Fibroblast of pulmonary artery (primary cell): ENCODE measurements at regions not wholly inside any gene's neighbourhood (a gene's known extent, or its start where the extent isn't known, plus 50 kb on each side); places are given as distances from the start of the nearest gene placed in this dataset.
"Not testable (repeated sequence)": the region's sequence is repeated elsewhere in the genome, so short reads cannot be mapped to it uniquely, and the experiment has no call there.

Experiments
- DNase-seq: peaks from one replicate; pipeline ENCODE4 v3.0.0-alpha.2; 2010; ENCODE audit warnings: low read depth
- H3K4me3 ChIP-seq: replicated peaks from 2 replicates; pipeline ENCODE4 v1.5.1; 2011; ENCODE audit warnings: low read depth, mild to moderate bottlenecking, control low read depth, low read length, moderate library complexity
- CTCF ChIP-seq: IDR thresholded peaks from 2 replicates; pipeline ENCODE4 v1.5.1; 2011; ENCODE audit warnings: mild to moderate bottlenecking, control low read depth, low read length, inconsistent platforms; ENCODE audit errors: missing control alignments

DNA sequence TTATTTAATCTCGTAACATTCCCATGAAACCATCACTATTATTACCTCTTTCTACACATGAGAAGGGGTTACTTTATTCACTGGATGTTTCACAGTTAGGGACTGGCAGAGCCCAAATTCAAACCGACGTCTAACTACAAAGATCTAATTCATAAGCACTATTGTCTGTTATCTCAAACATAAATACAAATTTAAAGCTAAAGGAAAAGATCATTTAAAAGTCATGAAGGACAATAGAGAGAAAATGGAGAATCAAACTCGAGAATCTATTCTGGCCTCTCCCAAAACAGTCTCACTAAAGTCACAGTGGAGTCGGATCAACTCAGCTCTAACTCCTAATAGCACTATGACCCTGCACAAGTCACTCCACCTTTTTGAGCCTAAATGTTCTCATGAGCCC is 287.7 kb downstream of the ZIC4 start:
- TF ChIP-seq CTCF, result no peak
- DNase-seq, result no peak
- H3K4me3 ChIP-seq, result no peak overlapping the region

DNA sequence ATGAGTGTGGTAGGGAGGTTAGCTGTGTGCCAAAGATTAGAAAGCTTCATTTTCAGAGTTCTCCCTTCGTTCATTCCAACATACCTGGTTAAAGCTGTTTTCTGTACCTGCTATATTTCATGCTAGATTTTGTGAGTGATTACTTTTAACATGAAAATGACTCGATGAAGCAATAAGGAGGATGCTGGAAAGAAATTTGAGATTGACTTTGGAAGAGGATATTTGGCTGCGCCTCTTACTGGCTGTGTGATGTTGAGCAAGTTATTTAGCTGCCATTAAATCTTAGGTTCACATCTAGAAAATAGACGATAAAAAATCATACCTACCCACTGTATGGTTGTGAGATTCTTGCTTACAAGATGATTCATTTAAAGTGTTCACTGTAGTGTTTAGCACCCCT is 288.7 kb downstream of the ZIC4 start:
- DNase-seq, result no peak
- H3K4me3 ChIP-seq, result no peak overlapping the region
- TF ChIP-seq CTCF, result no peak

DNA sequence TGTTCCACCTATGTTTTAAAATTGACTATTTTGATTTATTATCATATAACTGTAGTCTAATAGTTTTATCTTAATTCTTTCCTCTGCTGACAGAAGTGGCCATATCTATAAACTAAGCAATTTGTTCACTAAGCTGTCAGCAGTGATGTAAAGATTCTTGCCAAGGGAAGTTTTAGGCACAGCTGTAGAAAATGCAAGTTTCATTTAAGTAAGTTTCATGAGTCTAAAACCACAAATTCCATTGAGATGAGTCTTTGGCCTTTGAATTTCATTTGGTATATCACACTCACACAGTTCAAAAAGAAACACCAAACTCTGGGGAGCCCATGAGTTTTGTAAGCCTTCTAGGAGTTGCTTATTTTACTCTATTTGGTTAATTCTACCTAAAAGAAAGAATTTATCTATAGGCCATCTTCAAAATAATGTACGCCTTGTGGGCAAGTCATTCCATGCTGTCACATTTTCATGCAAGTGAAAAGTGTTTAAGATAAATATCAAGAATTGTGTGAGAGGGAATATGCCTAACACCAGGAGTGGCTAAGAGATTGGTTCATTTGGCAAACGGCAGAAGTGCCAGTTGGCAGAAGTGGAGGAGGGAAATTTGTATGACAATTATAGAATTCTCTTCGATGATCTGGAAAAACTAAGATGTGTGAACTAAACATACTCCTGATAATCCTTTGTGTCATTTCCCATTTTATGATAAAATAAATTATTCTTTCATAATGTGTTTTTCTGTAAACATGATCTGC is 292.9 kb downstream of the ZIC4 start:
- no peak overlapping the region for H3K4me3 ChIP-seq
- DNase-seq, result peak; percentile 62
- TF ChIP-seq CTCF, result no peak

DNA sequence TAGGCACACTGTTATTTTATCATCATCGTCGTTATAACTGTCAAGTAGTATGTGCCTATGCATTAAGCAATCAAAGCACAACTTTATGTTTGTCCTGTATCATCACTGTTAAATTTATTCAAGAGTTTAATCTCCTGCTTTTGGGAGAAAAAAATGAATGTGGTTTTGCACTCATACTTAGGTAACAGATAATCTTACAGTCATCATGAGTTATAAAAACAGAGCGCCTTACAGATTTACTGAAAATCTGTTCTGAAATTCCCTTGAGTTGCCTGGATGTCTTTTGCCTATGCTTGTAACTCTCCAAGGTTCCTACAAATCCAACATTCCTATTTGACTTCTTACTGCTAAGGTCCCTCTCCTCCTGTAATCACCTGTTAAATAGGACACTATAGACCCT is 307.3 kb downstream of the ZIC4 start:
- no peak for DNase-seq
- TF ChIP-seq CTCF, result no peak
- no peak overlapping the region for H3K4me3 ChIP-seq

DNA sequence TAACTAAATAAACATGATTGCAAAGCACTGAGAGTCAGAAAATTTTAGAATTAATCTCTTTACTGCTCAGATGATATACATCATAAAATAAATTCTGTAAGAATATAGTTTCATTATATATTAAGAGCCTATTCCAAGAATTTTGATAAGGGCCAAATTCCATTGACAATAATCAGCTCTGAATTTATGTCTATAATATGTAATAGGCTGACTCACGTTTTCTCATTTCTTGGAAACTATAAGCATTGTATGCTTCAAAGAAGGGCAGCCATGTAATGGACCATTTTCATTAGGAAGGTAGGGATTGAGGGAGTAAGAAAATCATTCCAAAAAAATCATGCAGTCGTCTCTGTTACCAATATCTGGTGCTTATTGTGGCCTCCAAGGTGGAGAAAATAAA is 315.9 kb downstream of the ZIC4 start:
- H3K4me3 ChIP-seq, result no peak overlapping the region
- TF ChIP-seq CTCF, result no peak
- DNase-seq, result no peak

DNA sequence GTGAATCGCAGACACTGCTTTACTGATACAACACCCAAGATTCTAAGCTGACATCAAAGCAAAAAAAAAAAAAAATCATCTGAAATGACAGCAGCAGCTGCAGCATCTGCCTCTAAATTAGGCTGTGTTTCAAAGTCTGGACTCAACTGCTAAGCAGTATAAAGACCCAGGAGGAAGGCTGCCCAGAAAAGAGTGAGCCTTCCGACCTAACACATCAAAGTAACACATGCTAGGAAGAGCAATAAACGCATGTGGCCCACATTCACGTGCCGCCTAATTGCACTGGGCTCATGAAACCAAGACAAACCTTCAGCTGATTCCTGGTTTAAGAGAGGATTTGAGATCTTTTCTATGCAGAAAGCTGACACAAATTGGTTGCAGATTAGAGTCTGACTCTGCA is 317.1 kb downstream of the ZIC4 start:
- TF ChIP-seq CTCF, result no peak
- DNase-seq, result no peak
- no peak overlapping the region for H3K4me3 ChIP-seq

DNA sequence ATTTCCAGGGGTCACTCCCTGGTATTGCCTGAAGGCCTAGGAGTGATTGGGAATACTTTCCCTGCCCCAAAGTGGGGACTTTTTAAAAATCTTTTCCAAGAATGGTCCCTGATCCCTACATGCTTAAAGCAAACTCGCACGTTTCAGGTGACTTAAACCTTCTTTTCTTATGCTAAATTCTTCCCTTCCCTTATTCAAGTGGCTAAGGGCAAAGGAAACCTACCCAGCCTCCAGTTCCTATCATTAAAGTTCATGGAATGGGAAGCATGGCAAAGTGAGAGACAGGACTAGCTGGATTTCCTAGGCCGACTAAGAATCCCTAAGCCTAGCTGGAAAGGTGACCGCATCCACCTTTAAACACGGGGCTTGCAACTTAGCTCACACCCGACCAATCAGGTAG is 346.8 kb downstream of the ZIC4 start:
- not testable (repeated sequence) for H3K4me3 ChIP-seq, DNase-seq
